HG03135 (cell line): ENCODE measurements at regions not wholly inside any gene's neighbourhood (a gene's known extent, or its start where the extent isn't known, plus 50 kb on each side); places are given as distances from the start of the nearest gene placed in this dataset.

ENCODE experiments used
- ATAC-seq: cut with Tn5 transposase; IDR thresholded peaks from one replicate; pipeline ENCODE4 v1.9.1; 2021; ENCODE audit warnings: mild to moderate bottlenecking, moderate library complexity; ENCODE audit not compliant: unreplicated experiment

GRCh38 chr7:17598305-17598704 is 299.9 kb downstream of the AHR start:
- no peak for ATAC-seq

GRCh38 chr7:17598846-17599245 is 300.4 kb downstream of the AHR start:
- no peak for ATAC-seq

- no peak for ATAC-seq
These were observed 301.4 kb downstream of the AHR start for GRCh38 chr7:17599733-17600339.

- ATAC-seq: no peak
These were observed 301.9 kb downstream of the AHR start for GRCh38 chr7:17600340-17600752.

GRCh38 chr7:17601921-17602320 is 303.5 kb downstream of the AHR start:
- ATAC-seq: no peak

- ATAC-seq: no peak
These were observed 309.8 kb downstream of the AHR start for GRCh38 chr7:17608114-17608833.

- ATAC-seq: no peak
These were observed 313.2 kb downstream of the AHR start for GRCh38 chr7:17611611-17612010.

GRCh38 chr7:17613338-17614041 is 315.0 kb downstream of the AHR start:
- no peak for ATAC-seq

- ATAC-seq: no peak
These were observed 318.9 kb downstream of the AHR start for GRCh38 chr7:17617380-17617779.

GRCh38 chr7:17617857-17618651 is 319.6 kb downstream of the AHR start:
- ATAC-seq: no peak

- ATAC-seq: no peak
These were observed 320.2 kb downstream of the AHR start for GRCh38 chr7:17618652-17618974.

GRCh38 chr7:17619196-17619818 is 320.9 kb downstream of the AHR start:
- ATAC-seq: no peak

GRCh38 chr7:17620566-17620965 is 319.7 kb downstream of the SNX13 start:
- ATAC-seq: no peak

- ATAC-seq: no peak
These were observed 317.8 kb downstream of the SNX13 start for GRCh38 chr7:17622451-17622850.

- ATAC-seq: no peak
These were observed 316.6 kb downstream of the SNX13 start for GRCh38 chr7:17623546-17624185.

GRCh38 chr7:17624379-17624778 is 315.9 kb downstream of the SNX13 start:
- ATAC-seq: no peak

- ATAC-seq: no peak
These were observed 315.3 kb downstream of the SNX13 start for GRCh38 chr7:17625043-17625442.

- no peak for ATAC-seq
These were observed 314.1 kb downstream of the SNX13 start for GRCh38 chr7:17626235-17626634.

- ATAC-seq: no peak
These were observed 309.2 kb downstream of the SNX13 start for GRCh38 chr7:17631061-17631460.

- no peak for ATAC-seq
These were observed 307.9 kb downstream of the SNX13 start for GRCh38 chr7:17632384-17632783.

- ATAC-seq: no peak
These were observed 307.2 kb downstream of the SNX13 start for GRCh38 chr7:17633067-17633466.
